ENCODE measurements at regions not wholly inside any gene's neighbourhood (a gene's known extent, or its start where the extent isn't known, plus 50 kb on each side); places are given as distances from the start of the nearest gene placed in this dataset.

- TF ChIP-seq CTCF (IDR thresholded peaks at IDR 0.05; ENCODE audit: borderline replicate concordance, extremely low read depth, low read length, poor library complexity, severe bottlenecking): no peak
- TF ChIP-seq EZH2 (IDR thresholded peaks at IDR 0.05; ENCODE audit: borderline replicate concordance, low read depth, low read length, severe bottlenecking): no peak
Measured at GRCh38 chr6:25112322-25112773, 166.8 kb upstream of the CARMIL1 start.

Data from DND-41 (cell line).